Motor neuron (in vitro differentiated cells): ENCODE measurements at regions not wholly inside any gene's neighbourhood (a gene's known extent, or its start where the extent isn't known, plus 50 kb on each side); places are given as distances from the start of the nearest gene placed in this dataset.

Experiments used
- ATAC-seq, 8 experiments: fragments of 200-7000 bp; cut with Tn5 transposase; replicated peaks in 6 of 8; 2 replicates each; pipeline ENCODE4 v1.8.0; 2021; ENCODE audit warnings: mild to moderate bottlenecking in 8 of 8, moderate library complexity in 8 of 8
- H3K27ac ChIP-seq, 2 donors: fragments of 250-450 bp; sonication (Bioruptor Pico); 2 replicates each; pipeline ENCODE4 v1.9.0; 2021; ENCODE audit warnings: antibody characterized with exemption in 2 of 2, mild to moderate bottlenecking in 2 of 2, moderate library complexity in 1 of 2
- H3K4me1 ChIP-seq, 2 donors: fragments of 250-450 bp; sonication (Bioruptor Pico); replicated peaks in 1 of 2; 2 replicates each; pipeline ENCODE4 v1.6.1; 2021; ENCODE audit warnings: antibody characterized with exemption in 2 of 2, mild to moderate bottlenecking in 2 of 2, moderate library complexity in 1 of 2
- H3K4me3 ChIP-seq, 5 donors: fragments of 250-450 bp; sonication (Bioruptor Pico); 2 replicates each; pipeline ENCODE4 v1.9.0; 2021; ENCODE audit warnings: antibody characterized with exemption in 5 of 5, mild to moderate bottlenecking in 5 of 5, moderate library complexity in 4 of 5
- WGBS, 10 experiments: fragments of 450-650 bp; shearing (Covaris generic); methylation state at CpG; one replicate each; pipeline ENCODE4 v1.0.0; 2022; 5-methylcytosine and 5-hydroxymethylcytosine counted together
- in situ Hi-C, 9 experiments: fragments of 400-800 bp; cut with MboI; loops; one replicate each; pipeline ENCODE4 v1.15.0; 2021; ENCODE audit warnings: low sequenced_read_pairs in 9 of 9, low pct_unique_long_range_greater_than_20kb in 2 of 9; ENCODE audit not compliant: unreplicated experiment in 9 of 9

DNA sequence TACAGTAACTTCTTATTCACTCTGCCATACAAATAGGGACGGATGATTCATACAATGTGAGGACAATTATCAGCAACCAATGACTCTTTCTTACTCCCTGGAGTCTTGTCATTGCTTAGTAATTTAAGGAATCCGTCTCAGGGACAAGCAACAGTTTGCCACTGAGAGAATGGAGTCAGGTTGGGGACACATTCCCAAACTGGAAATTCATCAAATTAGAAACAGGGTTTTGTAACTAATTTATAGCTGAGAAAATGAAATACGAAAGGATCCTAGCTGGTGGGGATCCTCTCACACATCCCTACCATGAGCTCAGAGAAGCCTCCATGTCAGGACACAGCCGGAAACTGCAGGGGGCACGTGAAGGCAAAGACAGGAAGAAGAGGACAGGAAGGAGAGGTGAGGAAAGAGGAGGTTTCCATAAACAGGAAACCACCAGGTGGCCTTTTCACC, 50.4 kb upstream of the KDR start:
- WGBS, 10 experiments, result 0 to 81% (median 69%) methylated on average over 1 to 4 of the region's 5 CpGs; no CpG with 5 or more reads in 1 of the 10 experiments
- Histone ChIP-seq H3K4me1 (peaks cover 2 to 7% of the 10 kb centered on the region in 2 donors), H3K27ac (no peak overlapping the region), H3K4me3 (no peak overlapping the region)
- in situ Hi-C loops, result no loop called here
- peak in 4 of 8 experiments; percentile 32 to 79 (median 54) for ATAC-seq

DNA sequence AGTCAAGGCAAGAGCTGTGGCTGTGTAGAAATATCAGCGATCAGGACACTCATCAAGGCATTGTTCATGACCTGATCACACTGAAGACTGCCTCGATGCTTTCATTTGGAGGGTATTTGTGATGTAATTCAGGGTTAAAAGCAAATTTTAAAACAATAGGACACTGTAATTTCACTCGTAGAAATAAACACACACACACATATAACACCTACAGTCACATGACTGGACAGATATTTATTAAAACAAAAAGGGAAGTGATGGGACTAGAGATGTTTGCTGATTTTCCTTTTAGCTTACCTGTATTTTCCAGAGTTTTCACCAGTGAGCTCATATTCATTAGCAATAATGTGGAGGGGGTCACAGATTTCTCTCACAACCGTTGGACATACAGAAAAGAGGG, 51.1 kb upstream of the KDR start:
- Histone ChIP-seq H3K4me3 (no peak overlapping the region), H3K27ac (no peak overlapping the region), H3K4me1 (peaks cover 5 to 11% of the 10 kb centered on the region in 2 donors)
- 75 to 100% (median 93%) methylated on average over 1 to 4 of the region's 4 CpGs; no CpG with 5 or more reads in 3 of the 10 experiments for WGBS, 10 experiments
- ATAC-seq, result no peak
- in situ Hi-C loops, result no loop called here

DNA sequence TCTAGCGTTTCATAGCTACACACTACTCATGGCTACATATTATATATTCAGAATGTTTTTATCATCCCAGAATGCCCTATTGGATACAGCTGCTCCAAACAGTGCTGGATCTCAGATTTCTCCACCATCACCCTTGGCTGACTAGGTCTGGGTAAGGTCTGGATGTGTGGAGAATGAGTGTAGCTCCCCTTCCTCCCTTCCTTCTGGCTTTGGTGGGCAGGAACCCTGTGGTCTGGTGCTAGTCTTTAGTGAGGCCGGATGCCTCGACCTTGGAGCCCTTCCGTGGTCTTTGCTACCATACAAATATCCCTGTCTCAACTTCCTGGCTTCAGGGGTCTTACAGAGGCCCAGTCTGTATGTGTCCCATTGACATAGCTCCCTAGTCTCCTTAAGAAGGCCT, 52.1 kb upstream of the KDR start:
- in situ Hi-C loops, result no loop called here
- 80 to 100% (median 100%) methylated on average over 1 to 4 of the region's 4 CpGs; no CpG with 5 or more reads in 3 of the 10 experiments for WGBS, 10 experiments
- ATAC-seq, result no peak
- no peak overlapping the region for H3K4me3 ChIP-seq
- peaks cover 6 to 14% of the 10 kb centered on the region in 2 donors for H3K4me1 ChIP-seq
- no peak overlapping the region for H3K27ac ChIP-seq

DNA sequence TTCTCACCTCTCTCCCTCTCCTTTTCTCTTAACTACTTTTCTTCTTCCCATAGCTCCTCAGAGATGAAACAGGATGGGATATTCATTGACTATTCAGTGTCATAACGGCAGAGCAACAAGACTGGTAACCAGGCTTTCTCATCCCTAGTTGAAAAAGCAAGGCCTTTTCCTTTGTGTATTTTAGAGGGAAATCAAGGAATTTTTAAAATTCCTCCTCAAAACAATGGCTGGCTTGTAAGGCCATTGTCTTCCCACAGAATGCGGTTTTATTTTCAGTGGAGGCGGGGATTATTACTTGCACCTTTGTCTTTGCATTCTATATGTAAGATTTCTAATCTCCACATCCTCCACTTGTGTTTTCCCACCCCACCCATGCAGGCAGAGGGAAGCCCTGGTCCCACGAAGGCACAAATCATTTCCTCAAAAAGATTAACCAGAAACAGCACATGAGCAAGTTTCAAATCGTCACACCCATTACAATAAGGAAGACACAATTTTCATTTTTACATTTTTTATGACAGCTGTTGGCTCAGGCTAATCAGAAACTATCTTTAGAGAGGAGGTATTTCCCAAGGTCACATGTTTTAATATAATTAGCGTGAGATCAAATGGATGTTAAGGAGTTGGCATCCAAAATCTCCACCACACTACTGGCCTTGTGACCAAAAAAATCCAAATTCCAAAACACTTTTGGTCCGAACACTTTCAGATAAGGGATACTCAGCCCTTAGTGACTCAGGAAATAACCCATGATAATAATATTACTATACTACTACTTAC, 53.0 kb upstream of the KDR start:
- peaks cover 4 to 13% of the 10 kb centered on the region in 2 donors for H3K4me1 ChIP-seq
- peak in 3 of 8 experiments; percentile 25 to 62 (median 54) for ATAC-seq
- 49 to 98% (median 85%) methylated on average over 2 to 7 of the region's 7 CpGs; no CpG with 5 or more reads in 1 of the 10 experiments for WGBS, 10 experiments
- in situ Hi-C loops, result no loop called here
- no peak overlapping the region for H3K4me3 ChIP-seq
- H3K27ac ChIP-seq, result no peak overlapping the region

DNA sequence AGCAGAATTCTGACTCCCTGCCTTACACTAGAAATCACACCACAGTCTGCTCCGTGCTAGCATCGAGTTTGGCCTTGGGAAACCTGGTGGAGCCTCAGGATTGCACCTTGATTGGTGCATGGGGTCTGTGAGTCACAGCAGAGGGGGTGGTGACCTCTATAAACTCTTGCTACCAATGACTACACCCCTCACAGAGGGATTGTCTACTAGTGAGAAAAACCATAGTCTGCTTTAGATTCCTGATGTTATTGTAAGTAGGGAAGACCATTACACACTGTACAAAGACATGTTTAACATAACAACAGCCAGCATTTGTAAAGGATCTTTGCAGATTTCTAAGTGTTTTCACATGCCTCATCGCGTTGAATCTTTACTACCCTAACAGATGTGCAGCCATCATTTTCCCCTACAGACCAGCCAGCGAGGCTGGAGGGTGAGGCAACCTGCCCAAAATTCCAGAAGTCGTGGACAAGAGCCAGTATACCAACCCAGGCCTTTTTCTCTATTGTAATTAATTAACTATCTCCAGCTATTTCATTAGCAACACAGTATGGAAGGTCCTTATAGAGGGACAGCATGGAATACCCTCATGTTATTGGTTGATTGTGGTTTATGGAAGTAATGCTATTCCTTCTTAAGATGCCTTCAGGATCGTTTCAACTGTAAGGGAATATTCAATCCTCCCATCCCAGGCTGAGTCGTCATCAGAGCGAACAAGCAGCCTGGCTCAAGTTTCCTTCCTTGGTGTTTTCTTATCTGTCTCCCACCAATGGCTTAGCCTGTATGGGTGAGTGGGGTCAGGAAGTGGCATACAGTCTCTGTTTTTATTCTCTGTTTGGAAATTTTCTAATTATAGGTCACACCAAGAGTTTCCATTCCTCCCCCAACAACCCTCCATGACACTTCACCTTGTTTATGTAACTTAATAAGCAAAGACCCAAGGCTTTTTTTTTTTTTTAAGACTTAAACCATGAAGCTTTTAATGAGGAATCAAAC, 55.9 kb upstream of the KDR start:
- Histone ChIP-seq H3K4me3 (no peak overlapping the region), H3K4me1 (peaks cover 4 to 15% of the 10 kb centered on the region in 2 donors), H3K27ac (peak overlapping the region; percentile 42 to 85)
- WGBS, 10 experiments, result 0 to 70% (median 43%) methylated on average over 2 to 9 of the region's 9 CpGs
- ATAC-seq, result peak in 6 of 8 experiments; percentile 12 to 99 (median 98)
- in situ Hi-C loops, result no loop called here

DNA sequence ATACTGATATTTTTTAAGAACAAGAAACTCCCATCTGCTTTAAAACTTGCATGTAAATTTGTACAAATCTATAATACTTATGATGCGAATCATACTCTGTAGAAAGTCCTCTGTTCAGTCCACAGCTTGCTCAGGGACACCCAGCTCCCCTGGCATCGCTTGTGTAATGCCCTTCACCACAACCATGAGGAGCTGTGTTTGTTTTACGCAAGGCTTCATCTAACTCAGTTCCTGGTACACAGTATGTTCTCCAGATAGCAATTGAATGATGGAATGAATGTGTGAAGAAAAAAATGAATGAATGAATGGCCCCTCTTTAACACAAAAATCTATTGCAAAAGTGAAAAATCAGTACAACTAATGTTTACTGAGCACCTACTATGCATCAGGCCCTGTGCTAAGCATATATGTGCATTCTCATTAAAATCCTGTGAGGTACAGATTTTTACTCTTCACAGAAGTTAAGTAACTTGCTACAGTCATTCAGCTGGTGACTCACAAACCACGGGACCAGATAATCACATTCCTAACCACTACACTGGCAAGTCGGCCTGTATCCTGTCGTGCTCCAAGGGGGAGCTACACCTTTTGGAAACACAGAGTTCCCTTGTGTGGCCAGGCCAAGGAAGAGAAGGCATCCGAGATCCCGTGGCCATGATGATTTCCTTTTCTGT, 58.7 kb upstream of the KDR start:
- WGBS, 10 experiments, result 6 to 100% (median 77%) methylated on average over 1 to 8 of the region's 8 CpGs; no CpG with 5 or more reads in 1 of the 10 experiments
- in situ Hi-C loops, result no loop called here
- Histone ChIP-seq H3K4me1 (peaks cover 8 to 31% of the 10 kb centered on the region in 2 donors), H3K27ac (no peak overlapping the region), H3K4me3 (no peak overlapping the region)
- ATAC-seq, result peak in 2 of 8 experiments; percentile 95

DNA sequence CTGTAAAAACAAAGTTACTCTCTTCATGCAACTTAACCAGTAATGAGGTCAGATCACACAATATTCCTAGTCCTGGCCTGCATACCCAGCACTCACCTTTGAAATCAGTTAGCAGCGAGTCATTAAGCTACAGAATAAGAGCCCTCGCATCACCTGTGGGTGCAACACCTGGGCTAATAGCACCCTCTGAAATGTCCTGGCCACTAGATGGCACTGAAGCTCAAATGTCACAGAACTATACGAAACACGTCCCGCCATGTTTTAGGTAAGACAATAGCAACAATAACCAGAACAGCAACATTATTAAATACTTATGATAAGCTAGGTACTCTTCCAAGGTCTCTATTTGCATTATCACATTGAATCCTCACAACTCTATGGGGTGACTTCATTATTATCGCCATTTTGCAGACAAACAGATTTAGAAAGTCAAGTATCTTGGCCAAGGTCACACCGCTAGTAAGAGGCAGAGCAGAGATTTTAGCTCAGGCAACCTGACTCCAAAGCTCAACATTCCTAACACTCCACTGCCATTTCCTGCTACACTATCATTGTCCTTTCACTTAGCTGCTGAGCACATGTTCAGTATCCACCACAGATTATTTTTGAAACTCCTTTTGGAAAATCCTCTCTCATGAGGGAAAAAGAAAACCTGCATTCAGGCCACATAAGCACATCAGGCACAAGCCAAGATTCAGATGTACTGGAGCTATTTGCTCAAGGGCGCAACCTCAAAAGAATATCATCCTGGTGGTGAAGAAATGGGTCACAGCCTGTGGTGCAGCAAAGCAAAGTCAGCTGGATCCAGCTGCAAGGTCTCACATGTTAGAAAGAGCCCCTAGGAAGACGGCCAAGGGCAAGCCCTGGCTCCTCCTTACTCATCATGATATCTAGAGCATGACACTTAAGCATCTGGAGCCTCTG, 59.5 kb upstream of the KDR start:
- H3K27ac ChIP-seq, result no peak overlapping the region
- 41 to 100% (median 92%) methylated on average over 1 to 9 of the region's 9 CpGs for WGBS, 10 experiments
- H3K4me3 ChIP-seq, result no peak overlapping the region
- H3K4me1 ChIP-seq, result peaks cover 8 to 31% of the 10 kb centered on the region in 2 donors
- ATAC-seq, result peak in 2 of 8 experiments; percentile 16 to 18
- in situ Hi-C loops, result no loop called here

DNA sequence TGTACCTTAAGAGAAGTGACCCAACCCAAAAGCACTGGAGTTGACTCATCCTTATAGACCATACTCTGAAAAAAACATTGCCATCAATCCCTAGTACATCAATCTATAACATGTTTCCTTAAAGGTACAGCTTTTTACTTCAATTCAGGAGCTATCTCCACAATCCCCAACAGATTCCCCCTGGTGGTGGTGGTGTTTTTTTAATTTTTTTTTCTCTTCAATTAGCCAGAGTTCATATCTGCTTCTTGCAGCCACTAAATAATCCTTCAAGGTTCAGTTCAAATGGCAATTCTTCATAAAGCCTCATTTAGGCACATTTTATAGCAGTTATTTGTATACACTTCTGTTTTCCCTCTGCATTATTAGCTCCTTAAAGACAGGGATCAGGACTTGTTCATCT, 60.7 kb upstream of the KDR start:
- Histone ChIP-seq H3K4me1 (peaks cover 8 to 27% of the 10 kb centered on the region in 2 donors), H3K27ac (no peak overlapping the region), H3K4me3 (no peak overlapping the region)
- in situ Hi-C loops, result no loop called here
- ATAC-seq, result no peak

DNA sequence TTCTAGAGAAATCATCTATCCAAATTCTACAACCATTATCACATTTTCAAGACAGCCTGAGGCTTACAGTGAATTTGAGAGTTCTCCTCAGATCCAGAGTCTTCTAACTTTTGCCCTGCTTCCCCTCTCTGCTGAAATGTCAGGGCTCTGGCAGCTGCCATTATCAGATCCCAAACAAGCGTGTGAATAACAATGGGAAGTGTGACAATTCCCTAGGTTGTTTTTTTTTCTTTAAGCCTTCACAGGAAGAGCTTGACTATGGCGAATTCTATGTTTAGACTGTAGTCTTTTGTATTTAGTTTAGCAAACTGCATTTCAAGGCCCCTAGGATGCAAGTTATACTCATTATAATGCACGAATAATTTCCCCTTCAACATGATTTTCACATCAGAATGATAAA, 61.3 kb upstream of the KDR start:
- Histone ChIP-seq H3K4me1 (peaks cover 3 to 22% of the 10 kb centered on the region in 2 donors), H3K4me3 (no peak overlapping the region), H3K27ac (no peak overlapping the region)
- in situ Hi-C loops, result no loop called here
- ATAC-seq, result peak in 3 of 8 experiments; percentile 39 to 58 (median 47)
- 0 to 47% (median 40%) methylated on average over 1 to 3 of the region's 3 CpGs; no CpG with 5 or more reads in 1 of the 10 experiments for WGBS, 10 experiments

DNA sequence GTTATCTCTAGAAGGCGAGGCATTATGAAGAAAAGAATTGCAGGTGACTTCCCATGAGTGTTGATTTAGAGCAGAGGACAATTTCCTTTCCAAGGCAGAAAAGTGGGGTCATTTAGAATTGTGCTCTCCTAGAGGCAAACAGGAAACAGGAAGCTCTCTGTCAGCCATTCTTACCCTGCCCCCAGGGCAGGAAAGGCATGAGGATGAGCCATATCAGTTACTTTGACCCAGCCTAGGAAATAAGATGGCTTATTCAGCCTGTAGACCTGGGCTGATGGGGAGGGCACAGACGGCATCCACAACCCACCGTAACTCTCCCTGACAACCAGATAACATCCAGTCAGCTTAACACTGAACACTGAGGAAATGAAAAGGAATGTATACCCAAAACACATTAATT, 88.8 kb upstream of the KDR start:
- 57 to 100% (median 92%) methylated on average over 1 to 3 of the region's 3 CpGs for WGBS, 10 experiments
- in situ Hi-C loops, result no loop called here
- Histone ChIP-seq H3K4me1 (no peaks in the 10 kb centered on the region), H3K4me3 (no peak overlapping the region), H3K27ac (no peak overlapping the region)
- peak in 1 of 8 experiments; percentile 45 for ATAC-seq

DNA sequence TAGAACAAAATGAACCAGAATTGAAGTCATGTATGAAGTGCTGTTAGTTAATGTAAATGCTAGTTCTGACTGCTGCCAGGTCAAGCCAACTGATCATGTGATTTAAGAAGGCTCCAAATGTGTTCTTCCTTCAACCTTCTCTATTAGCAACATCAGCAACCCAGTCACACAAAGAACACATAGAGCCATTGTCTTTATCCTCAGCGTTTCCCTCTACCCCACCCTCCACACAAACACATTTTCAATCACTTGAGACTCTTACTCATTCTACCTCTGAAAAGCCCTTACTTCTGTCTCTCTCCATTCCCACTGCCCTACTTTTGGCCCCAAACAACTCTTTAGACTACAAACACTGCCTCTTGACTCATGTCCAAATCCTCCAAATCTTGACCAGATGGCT, 89.7 kb upstream of the KDR start:
- no peak overlapping the region for H3K27ac ChIP-seq
- H3K4me3 ChIP-seq, result no peak overlapping the region
- WGBS, 10 experiments, result 33 to 100% (median 85%) methylated on average over 1 of the region's 1 CpG; no CpG with 5 or more reads in 2 of the 10 experiments
- in situ Hi-C loops, result no loop called here
- no peak for ATAC-seq
- no peaks in the 10 kb centered on the region for H3K4me1 ChIP-seq
